GM18499 (cell line): ENCODE measurements at regions not wholly inside any gene's neighbourhood (a gene's known extent, or its start where the extent isn't known, plus 50 kb on each side); places are given as distances from the start of the nearest gene placed in this dataset.

Experiments
- ATAC-seq: cut with Tn5 transposase; IDR thresholded peaks from one replicate; pipeline ENCODE4 v1.9.1; 2021; ENCODE audit warnings: moderate number of reproducible peaks; ENCODE audit not compliant: insufficient read depth, unreplicated experiment

DNA sequence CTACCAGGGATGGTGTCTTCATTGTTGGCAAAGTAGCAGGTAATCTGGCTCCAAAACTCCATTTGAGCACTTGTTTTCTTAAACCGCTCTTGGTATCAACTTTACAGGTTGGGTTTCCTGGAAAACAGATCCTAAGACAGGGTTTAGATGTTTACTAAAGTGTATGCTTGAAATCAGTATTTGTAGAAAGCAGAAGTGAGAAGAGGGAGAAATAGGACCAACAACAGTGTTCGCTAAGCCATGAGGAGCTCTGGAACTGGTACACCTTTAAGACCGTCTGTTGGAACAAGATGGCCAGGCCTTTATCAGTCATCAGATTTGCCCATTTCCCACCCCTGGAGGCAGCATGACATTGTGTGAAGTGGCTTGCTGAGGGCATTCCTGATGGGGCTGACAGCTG, 171.0 kb upstream of the COL8A1 start:
- no peak for ATAC-seq

DNA sequence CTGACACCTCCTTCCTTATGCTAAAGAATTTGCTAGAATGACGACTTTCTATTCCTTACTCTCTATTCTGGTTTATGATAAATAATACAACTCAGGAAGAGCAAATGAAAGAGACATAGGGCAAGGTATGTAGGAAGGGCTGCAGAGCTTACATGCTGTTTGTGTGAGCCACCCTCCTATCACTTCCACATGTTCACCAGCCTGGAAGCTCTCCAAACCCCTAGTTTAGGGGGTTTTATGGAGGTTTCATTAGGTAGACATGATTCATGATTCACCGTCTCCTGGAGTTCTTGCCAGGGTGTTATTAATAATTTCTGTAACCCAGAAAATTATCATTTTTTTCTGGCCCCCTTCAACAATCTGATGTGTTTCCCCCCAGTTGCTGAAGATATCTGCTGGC, 172.1 kb upstream of the COL8A1 start:
- ATAC-seq = no peak

DNA sequence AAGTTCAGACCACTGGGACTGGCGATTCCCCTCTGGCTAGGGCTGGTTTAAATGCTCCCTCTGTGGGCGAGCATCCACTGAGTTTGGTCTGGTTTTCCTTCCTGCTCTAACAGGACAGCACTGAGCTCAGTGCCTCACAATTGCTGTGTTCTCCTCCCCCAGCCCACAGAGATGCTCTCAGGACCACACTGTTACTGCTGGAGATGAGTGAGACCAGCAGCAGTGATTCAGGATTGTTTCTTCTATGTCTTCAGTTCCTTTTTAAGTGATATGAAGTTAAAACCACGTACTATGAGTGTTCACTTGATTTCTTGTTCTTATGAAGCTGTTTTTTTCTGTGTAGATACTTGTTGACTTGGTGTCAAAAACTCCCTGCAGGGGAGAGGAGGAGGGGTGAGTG, 180.4 kb upstream of the COL8A1 start:
- ATAC-seq = peak; percentile 55

DNA sequence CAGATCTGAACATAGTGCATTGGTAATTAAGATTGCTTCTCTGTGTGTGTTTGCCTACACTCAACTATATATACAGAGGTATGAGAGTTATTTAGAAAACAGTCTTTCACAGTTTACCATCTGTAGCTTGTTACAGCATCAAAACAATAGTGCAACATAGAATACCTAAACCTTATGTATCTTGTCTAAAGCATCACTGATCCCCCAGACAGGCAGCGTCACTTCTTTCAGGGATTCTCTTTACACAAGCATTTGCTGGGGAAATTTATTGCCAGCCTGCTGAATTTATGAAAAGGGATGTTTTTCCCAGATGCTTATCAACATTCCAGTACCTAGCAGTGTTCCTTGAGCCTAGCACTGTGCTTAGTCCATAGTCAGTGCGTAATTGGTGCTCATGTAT, 195.8 kb upstream of the COL8A1 start:
- ATAC-seq = no peak

DNA sequence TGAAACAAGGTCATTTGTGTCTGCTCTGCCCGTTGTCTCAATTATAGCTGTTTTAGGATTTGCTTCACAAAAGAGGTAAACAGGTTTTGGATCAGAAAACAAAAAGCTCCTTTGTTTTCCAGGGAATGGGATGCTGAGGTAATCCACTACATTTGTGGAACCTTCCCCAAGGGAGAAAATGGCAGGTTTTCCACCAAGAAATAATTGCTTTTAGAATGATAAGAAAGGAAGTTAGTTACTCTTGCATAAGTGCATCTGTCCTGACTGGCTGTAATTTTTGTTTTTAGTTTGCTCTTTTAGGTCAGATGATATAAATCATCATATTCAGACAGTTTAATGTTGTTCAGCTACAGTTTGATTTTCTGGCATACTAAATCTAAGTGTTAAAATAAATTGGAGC, 198.5 kb upstream of the COL8A1 start:
- no peak for ATAC-seq

DNA sequence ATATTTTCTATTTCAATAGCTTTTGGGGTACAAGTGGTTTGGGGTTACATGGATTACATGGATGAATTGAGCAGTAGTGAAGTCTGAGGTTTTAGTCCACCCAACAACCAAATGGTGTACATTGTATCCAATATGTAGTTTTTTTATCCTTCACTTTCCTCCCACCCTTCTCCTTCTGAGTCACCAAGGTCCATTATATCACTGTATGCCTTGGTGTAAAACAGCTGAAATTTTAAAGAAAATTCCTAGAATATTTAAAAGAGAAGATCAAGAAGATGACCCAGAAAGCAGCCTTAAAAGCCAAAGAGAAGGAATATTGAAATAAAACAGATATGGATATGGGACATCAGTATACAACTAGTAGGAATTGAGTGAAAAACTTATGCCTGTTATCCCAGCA, 204.2 kb upstream of the COL8A1 start:
- no peak for ATAC-seq

DNA sequence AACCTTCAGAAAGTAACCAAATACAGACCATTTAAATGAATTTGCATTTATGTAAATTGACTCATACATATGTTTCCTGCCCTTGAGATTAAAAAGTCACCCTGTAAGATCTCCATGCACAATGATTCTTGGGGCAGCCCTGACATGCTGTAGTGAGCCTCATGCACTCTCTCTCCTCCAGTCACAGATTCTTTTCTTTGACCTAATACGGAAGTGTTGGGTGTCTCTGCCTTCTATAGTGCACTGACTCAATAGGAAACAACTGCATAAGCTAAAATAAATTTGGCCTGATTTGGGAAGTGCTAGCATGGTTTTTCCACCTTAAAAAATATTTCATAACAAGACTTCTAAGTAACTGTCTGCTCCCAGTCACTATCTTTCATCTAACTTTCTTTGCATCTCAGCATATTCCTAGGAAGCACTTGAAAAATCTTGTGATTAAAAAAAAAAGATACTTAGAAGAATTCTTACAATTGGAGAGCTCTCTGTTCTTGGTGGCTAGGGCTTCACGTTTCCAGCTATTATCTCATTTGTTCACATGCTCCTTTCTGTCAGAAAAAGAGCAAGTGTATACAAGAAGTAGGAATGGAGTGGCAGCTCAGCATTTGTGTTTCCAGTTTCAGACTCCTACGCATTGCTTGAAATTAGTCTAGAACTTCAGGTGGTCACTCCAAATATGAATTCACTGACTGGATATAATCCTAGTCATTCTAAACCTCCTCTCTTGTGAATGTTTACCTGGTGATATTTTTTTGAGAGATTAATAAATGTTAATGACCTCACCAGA, 207.9 kb upstream of the COL8A1 start:
- ATAC-seq = no peak

DNA sequence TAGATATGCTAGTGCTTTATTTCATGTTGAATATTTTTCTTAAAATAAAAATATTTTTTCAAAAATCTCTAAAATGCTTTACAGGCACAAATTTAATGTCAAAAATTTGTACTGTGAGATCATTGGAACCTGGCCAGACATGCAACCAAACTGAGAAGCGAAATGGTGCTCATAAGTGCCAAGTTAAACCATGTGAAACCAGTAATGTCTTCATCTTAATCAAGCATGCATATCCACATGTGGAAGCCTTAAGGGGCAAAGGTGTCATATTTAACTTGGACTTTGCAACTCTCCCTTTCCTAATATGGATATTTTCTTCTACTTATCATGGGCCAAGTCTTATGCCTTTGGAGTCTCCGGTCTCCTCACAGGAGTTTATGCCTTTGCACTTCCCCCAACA, 208.9 kb upstream of the COL8A1 start:
- no peak for ATAC-seq

DNA sequence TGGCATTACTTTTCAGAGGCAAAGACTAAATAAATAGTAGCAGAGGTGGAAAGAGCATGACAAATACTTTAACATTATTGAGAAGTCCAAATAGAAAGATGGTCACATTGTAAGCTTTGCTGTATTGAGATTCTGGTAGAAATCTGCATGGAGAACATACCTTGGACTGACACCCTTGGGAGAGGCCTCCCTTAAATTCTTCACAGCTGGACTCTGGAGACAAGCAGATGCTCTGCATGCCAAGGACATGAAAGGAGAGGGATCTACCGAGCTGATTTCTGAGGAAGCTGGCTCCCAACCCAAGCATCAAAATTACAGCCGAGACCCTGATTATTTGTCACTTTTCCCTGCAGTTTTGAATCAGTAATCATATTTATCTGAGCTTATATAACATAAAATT, 212.5 kb upstream of the COL8A1 start:
- no peak for ATAC-seq

DNA sequence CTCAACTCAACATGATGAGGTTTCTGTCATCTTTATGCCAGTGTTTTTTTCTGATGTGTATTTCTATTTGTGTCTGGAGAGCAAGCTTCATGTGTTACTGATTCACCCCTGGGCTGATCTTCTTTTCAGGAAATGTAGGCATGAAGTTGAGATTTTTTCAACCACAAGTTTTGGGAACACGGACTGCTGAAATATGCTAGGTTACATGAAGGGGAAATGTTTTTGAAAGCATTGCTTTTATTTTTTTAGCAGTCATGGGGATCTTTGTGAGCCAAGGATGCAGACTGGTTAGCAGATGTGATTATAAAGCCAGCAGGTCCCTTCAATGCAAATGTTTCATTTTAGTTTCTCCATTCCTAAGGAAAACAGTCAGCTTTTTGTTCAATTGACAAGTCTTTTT, 219.3 kb upstream of the COL8A1 start:
- ATAC-seq = no peak

DNA sequence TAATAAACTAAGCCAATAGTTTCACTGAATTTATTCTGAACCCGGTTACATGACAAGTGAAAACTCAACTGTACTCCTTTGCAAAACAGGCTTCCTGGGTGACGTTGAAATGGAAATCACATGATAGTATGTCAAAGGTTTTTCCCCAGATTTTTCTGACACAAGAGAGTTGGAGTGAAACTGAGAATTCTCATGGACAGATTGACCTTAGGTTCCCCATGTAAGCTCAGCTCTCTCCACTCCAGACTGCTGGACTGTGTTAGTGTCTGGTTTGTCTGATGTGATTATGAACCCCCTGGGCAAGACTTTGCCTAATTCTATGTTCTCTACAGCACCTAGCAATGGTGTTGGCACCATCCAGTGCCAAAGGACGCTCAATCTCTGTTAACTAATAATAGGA, 219.7 kb upstream of the COL8A1 start:
- ATAC-seq = peak; percentile 60

DNA sequence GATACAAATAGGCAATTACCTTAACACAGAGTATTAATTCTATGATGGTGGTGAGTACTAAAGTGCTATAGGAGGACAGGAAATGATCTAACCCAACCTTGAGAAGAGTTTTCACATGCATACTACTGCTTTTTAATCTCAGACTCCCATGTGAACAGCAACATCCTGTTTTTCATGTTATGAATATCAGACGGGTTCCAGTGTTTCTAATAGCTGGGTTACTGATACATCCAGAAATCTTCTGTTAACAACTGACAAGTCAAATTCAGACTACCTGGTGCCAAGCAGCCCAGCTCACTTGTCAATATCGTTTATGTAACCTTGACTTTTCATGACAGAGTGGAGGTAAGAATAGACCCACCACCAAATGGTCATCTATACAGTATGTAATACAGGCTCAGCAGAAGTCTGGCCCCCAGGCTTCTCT, 220.2 kb upstream of the COL8A1 start:
- ATAC-seq = peak; percentile 69

DNA sequence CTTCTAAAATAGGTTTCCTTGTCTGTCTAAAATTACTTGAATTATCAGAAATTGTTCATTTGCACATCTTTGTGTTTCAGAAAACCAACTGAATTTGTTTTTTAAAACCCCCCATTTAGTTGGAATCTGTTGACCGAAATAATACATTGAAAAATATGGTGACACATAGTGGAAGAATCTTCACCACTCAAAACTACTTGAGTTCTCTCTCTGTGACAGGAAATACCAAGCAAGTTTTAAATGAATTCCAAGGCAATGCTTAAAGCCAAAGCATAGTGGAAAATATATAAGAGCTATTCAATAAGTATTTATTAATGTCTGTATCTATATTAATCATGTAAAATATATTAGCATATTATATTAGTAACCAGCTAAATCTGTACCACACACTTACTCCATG, 224.9 kb upstream of the COL8A1 start:
- no peak for ATAC-seq

DNA sequence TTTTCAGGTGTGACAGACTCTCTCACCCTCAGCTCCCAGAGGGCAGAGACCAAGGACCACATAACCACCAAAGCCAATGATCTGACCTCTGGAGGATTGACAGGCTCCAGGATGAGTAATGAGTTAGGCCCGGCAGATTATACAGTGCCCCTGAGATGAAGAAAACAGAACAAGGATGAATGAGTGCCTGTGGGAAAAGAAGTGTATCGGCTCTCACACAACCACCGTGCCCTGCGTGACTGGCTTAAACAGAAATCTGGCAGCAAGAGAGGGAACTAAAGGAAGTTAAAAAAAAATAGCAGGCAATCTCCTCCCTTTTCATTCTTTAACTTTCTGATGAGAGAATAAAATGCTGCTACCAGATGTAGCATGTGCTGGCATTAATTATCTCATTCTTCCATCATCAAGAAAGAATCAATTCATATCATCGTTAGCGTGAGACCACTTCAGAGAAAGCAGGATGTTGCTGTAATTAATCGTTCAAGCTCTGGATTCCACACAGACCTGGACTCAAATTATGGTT, 227.5 kb upstream of the COL8A1 start:
- no peak for ATAC-seq

DNA sequence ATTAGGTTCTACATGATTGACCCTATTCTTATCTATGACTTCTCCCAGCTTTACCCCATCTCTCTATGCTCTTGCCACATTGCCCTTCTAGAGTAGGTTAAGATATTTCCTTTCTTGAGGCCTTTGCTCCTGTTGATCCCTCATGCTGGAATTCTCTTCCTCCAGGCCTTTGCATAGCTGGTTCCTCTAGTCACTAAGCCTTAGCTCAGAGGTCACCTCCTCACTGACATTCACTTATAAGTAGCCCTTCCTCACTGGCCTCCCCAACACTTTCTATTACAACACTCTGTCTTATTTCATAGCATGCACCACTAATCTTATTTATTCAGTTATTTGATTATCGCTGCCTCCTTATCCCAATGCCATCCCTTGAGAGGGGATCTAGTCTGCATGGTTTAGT, 228.4 kb upstream of the COL8A1 start:
- ATAC-seq = no peak

DNA sequence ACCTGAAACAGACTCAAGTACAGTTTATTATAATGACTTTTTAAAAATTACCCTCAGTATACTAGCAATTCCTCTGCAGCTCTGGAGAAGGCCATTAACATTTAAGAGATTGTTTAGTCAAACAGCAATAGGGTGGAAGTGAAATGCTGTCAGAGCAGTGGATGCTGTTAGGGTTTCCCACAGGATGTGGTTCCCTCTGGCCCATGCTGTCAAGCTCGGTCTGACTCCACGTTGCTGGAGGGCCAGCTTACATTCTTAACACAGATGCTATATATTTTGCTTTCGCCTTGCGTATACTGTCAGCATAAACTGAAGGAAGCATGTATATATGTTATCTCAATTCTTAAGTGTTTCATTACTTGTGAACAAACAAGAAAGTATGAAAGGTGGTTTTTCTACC, 231.1 kb upstream of the COL8A1 start:
- ATAC-seq = no peak

DNA sequence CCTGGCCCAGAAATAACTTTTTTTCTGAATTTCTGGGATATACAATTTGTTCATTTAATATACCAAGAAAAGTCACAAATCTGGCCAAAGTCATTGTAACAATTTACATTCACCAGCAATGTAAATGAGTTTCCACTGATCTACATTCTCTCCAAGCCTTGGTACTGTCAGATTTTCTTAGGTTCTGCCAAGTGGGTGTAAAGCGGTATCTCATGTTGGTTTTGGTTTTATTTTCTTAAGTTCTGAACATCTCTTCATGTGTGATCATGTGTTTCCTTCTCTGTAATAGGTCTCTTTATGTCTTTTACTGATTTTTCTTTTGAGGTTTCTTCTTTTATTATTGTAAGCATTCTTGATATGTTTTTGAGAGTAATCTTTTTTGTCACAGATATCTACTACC, 235.6 kb upstream of the COL8A1 start:
- ATAC-seq = no peak

DNA sequence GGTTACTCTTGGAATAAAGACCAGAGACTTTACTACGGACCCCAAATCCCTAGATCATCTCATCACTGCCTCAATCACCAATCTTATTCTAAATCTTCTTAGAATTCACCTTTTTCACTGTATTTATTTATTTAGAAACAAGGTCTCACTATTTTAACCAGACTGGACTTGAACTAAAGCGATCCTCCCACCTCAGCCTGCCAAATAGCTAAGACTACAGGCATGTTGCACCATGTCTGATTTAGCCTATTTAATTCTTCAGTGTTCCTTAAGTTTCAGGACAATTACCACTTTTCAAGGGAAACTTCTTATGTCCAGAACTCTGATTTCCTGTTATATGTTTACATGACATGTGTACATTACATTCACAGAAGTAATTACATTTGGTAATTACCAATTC, 238.0 kb upstream of the COL8A1 start:
- no peak for ATAC-seq

DNA sequence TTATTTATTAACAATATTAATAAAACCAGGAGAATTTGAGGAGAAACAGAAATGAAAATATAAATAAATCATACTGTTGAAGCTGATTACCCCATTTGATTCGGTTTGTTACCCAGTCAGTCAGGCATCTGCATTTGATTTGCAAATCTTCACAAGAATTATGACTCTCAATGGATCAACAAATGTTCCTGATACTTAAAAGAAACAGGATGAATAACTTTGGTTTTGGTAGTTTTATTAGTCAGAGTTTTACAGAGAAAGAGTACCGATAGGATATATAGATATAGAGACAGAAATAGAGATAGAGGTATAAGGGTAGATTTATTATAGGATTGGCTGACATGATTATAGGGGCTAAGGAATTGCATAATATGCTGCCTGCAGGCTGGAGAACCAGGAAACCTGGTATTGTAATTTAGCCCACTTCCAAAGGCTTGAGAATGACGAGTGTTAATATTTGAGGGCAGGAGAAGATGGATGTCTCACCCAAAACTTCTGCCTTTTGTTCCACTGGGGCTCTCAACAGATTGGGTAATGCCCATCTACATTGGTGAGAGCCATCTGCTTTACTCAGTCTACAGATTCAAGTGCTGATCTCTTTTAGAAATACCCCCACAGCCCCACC, 241.6 kb upstream of the COL8A1 start:
- no peak for ATAC-seq

DNA sequence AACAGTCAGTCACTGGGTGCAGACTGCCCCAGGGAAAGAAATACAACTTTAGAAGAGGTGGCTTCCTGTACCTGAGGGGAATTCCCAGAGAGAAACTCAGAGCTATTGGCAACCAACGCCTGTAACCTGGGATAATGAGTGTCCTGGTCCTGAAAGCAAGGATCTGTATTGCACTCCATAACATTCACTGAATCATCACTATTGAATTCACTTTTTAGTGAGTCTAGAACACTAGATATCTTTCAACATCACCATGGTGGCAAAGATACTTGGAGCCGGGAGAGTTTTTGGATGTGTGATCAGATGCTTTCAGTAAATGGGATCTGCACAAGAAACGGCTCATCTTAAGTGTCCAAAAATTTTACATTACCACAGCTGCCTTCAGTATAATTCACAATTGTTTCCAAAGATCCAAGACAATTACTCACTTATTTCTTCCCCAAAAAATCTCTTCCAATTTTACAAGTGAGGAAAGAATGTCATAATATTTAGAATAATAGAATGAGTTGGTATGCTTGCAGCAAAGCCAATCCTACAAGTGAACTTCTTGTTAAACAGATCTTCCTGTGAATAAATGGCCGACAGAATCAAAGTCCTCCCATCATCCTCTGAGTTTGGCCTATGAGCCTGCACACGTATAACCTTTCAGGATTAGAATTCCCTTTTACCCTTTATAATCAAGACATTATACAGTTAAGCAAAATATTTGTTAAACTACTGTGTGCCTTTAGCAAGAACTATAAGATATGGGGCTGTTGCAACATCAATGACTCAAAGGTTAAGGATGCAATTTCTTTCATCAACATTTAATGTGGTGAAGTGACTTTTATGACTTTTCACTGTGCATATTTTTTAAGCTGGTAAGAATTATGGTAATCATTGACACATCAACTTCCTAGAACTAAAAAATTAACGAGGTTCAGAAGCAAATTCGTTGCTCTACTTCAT, 243.3 kb upstream of the COL8A1 start:
- no peak for ATAC-seq

DNA sequence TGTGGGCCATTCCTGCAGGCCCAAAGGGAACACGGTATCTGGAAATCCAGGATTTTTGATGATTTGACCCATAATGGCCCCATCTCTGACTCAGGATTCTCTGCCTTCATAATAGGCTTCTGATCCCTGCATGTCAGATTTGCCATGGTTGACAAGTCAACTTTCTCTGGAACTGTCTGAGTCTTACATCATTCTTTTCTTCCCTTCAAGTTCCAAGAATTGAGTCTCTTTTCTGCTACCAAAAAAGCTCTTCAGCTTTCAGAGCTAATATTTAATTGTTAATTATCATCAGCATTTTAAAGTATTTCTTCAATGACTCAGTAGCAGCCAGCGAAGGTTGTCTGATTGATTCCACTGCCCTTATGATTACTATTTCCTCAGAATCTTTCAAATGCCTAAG, 244.4 kb upstream of the COL8A1 start:
- no peak for ATAC-seq
